Astrocyte of the cerebellum (primary cell): ENCODE measurements at regions not wholly inside any gene's neighbourhood (a gene's known extent, or its start where the extent isn't known, plus 50 kb on each side); places are given as distances from the start of the nearest gene placed in this dataset.

ENCODE experiments used
- DNase-seq: peaks from one replicate; pipeline ENCODE4 v3.0.0-alpha.2; 2011; ENCODE audit warnings: low read depth
- H3K4me3 ChIP-seq: 2 replicates; pipeline ENCODE4 v1.5.1; 2011; ENCODE audit warnings: mild to moderate bottlenecking, low read depth, low read length, moderate library complexity
- CTCF ChIP-seq: IDR thresholded peaks from 2 replicates; pipeline ENCODE4 v1.5.1; 2012; ENCODE audit warnings: low read length, low read depth, moderate library complexity, mild to moderate bottlenecking; ENCODE audit errors: missing control alignments
- in situ Hi-C: cut with HindIII; loops from 2 replicates; pipeline ENCODE4 v1.10.0; 2017; ENCODE audit warnings: low sequenced_read_pairs

GRCh38 chr4:18980516-18981233, 959.1 kb upstream of the LCORL start:
- no peak overlapping the region for H3K4me3 ChIP-seq
- TF ChIP-seq CTCF = no peak
- DNase-seq = no peak
- in situ Hi-C loops = no loop called here

- in situ Hi-C loops = no loop called here
These were observed 955.3 kb upstream of the LCORL start for GRCh38 chr4:18976884-18977283.

GRCh38 chr4:18975916-18976808, 954.6 kb upstream of the LCORL start:
- DNase-seq = no peak
- in situ Hi-C loops = no loop called here
- no peak for TF ChIP-seq CTCF
- no peak overlapping the region for H3K4me3 ChIP-seq

More at GRCh38 chr4:18976884-18977283, 955.3 kb upstream of the LCORL start:
- no peak overlapping the region for H3K4me3 ChIP-seq
- TF ChIP-seq CTCF = no peak
- DNase-seq = no peak

GRCh38 chr4:18973296-18973695, 951.7 kb upstream of the LCORL start:
- no peak overlapping the region for H3K4me3 ChIP-seq
- TF ChIP-seq CTCF = no peak
- DNase-seq = no peak
- in situ Hi-C loops = no loop called here

- no peak for DNase-seq
- in situ Hi-C loops = no loop called here
- no peak for TF ChIP-seq CTCF
- no peak overlapping the region for H3K4me3 ChIP-seq
These were observed 940.3 kb upstream of the LCORL start for GRCh38 chr4:18961879-18962278.

- H3K4me3 ChIP-seq = no peak overlapping the region
- in situ Hi-C loops = no loop called here
- DNase-seq = no peak
- no peak for TF ChIP-seq CTCF
These were observed 939.7 kb upstream of the LCORL start for GRCh38 chr4:18961266-18961665.
